CD4-positive, CD25-positive, alpha-beta regulatory T cell (primary cell): ENCODE measurements at regions not wholly inside any gene's neighbourhood (a gene's known extent, or its start where the extent isn't known, plus 50 kb on each side); places are given as distances from the start of the nearest gene placed in this dataset.

Experiments
- ATAC-seq, 2 donors: fragments of 150-1000 bp; cut with Tn5 transposase; one replicate each; pipeline ENCODE4 v1.10.0; 2021; ENCODE audit warnings: low read depth in 2 of 2, moderate number of reproducible peaks in 2 of 2, moderate library complexity in 1 of 2
- DNase-seq, 3 donors: peaks; one replicate each; pipeline versions ENCODE4 v3.0.0 to v3.0.0-alpha.2; 2012 to 2022; ENCODE audit warnings: mixed read lengths in 1 of 3
- H3K27ac ChIP-seq: one replicate; pipeline ENCODE4 v1.7.0; 2013; ENCODE audit warnings: mild to moderate bottlenecking, low read length; ENCODE audit not compliant: insufficient read depth, poor library complexity, severe bottlenecking
- H3K27me3 ChIP-seq: one replicate; pipeline ENCODE4 v1.7.0; 2013; ENCODE audit warnings: low read length; ENCODE audit not compliant: control insufficient read depth, insufficient read depth
- H3K36me3 ChIP-seq: one replicate; pipeline ENCODE4 v1.7.0; 2013; ENCODE audit warnings: mild to moderate bottlenecking, low read length, moderate library complexity; ENCODE audit not compliant: control insufficient read depth, insufficient read depth
- H3K4me1 ChIP-seq: 2 replicates; pipeline ENCODE4 v1.7.0; 2013; ENCODE audit warnings: mild to moderate bottlenecking, low read length; ENCODE audit not compliant: insufficient read depth, control insufficient read depth, poor library complexity, severe bottlenecking
- H3K4me3 ChIP-seq: one replicate; pipeline ENCODE4 v1.7.0; 2013; ENCODE audit warnings: low read depth, mild to moderate bottlenecking, low read length, moderate library complexity
- H3K9me3 ChIP-seq, 2 experiments: 1 replicate in 1 of 2; 2 replicates in 1 of 2; pipeline ENCODE4 v1.7.0; 2013; ENCODE audit warnings: low read length in 2 of 2, mild to moderate bottlenecking in 1 of 2, moderate library complexity in 1 of 2; ENCODE audit not compliant: control insufficient read depth in 2 of 2
- H3K27ac Mint-ChIP-seq, 3 donors: one replicate each; pipeline ENCODE4 v1.8.0; 2020 to 2022; ENCODE audit warnings: mild to moderate bottlenecking in 3 of 3, mixed read lengths in 3 of 3, moderate library complexity in 2 of 3
- H3K27me3 Mint-ChIP-seq: one replicate; pipeline ENCODE4 v1.8.0; 2022; ENCODE audit warnings: mild to moderate bottlenecking, mixed read lengths
- H3K36me3 Mint-ChIP-seq: one replicate; pipeline ENCODE4 v1.8.0; 2020; ENCODE audit warnings: mixed read lengths
- H3K4me1 Mint-ChIP-seq, 4 donors: one replicate each; pipeline ENCODE4 v1.8.0; 2020 to 2022; ENCODE audit warnings: mixed read lengths in 4 of 4, mild to moderate bottlenecking in 1 of 4
- H3K4me3 Mint-ChIP-seq, 4 donors: one replicate each; pipeline ENCODE4 v1.8.0; 2020 to 2022; ENCODE audit warnings: mild to moderate bottlenecking in 4 of 4, mixed read lengths in 4 of 4, moderate library complexity in 3 of 4
- H3K9me3 Mint-ChIP-seq, 7 donors: one replicate each; pipeline ENCODE4 v1.8.0; 2020 to 2022; ENCODE audit warnings: mixed read lengths in 7 of 7, mild to moderate bottlenecking in 3 of 7, moderate library complexity in 2 of 7

GRCh38 chr2:5869936-5870335, 177.8 kb downstream of the SOX11 start:
- DNase-seq (no peak), ATAC-seq (no peak)
- Histone ChIP-seq H3K27ac (no peak overlapping the region), H3K9me3 (no peaks in the 10 kb centered on the region), H3K36me3 (no peaks in the 10 kb centered on the region), H3K4me3 (no peak overlapping the region), H3K4me1 (no peaks in the 10 kb centered on the region), H3K27me3 (no peaks in the 10 kb centered on the region)
- no peak overlapping the region for H3K27ac Mint-ChIP-seq
- no peak overlapping the region for H3K4me3 Mint-ChIP-seq
- H3K27me3 Mint-ChIP-seq = no peaks in the 10 kb centered on the region
- H3K4me1 Mint-ChIP-seq = no peaks in the 10 kb centered on the region
- H3K36me3 Mint-ChIP-seq = no peaks in the 10 kb centered on the region
- H3K9me3 Mint-ChIP-seq = peaks cover 0 to 13% (median 9%) of the 10 kb centered on the region in 7 donors

GRCh38 chr2:5877360-5877759, 185.2 kb downstream of the SOX11 start:
- no peaks in the 10 kb centered on the region for H3K36me3 Mint-ChIP-seq

GRCh38 chr2:5885451-5886173, 193.4 kb downstream of the SOX11 start:
- no peak overlapping the region for H3K27ac ChIP-seq
- no peaks in the 10 kb centered on the region for H3K9me3 ChIP-seq
- H3K36me3 ChIP-seq = no peaks in the 10 kb centered on the region
- Mint-ChIP-seq H3K36me3 (no peaks in the 10 kb centered on the region), H3K27ac (no peak overlapping the region), H3K4me1 (no peaks in the 10 kb centered on the region), H3K4me3 (no peak overlapping the region), H3K27me3 (no peaks in the 10 kb centered on the region), H3K9me3 (peaks cover 4 to 15% (median 8%) of the 10 kb centered on the region in 7 donors)
- H3K4me3 ChIP-seq = no peak overlapping the region
- H3K4me1 ChIP-seq = no peaks in the 10 kb centered on the region
- no peak for DNase-seq
- no peak for ATAC-seq
- no peaks in the 10 kb centered on the region for H3K27me3 ChIP-seq

More at GRCh38 chr2:5877360-5877759, 185.2 kb downstream of the SOX11 start:
- Histone ChIP-seq H3K27ac (no peak overlapping the region), H3K4me3 (no peak overlapping the region), H3K9me3 (no peaks in the 10 kb centered on the region), H3K4me1 (no peaks in the 10 kb centered on the region), H3K27me3 (no peaks in the 10 kb centered on the region), H3K36me3 (no peaks in the 10 kb centered on the region)
- Mint-ChIP-seq H3K27ac (no peak overlapping the region), H3K9me3 (peaks cover 0 to 14% (median 4%) of the 10 kb centered on the region in 7 donors), H3K4me1 (no peaks in the 10 kb centered on the region), H3K4me3 (no peak overlapping the region), H3K27me3 (no peaks in the 10 kb centered on the region)
- DNase-seq = no peak
- ATAC-seq = no peak

- no peak for DNase-seq
- no peak overlapping the region for H3K27ac ChIP-seq
- H3K36me3 ChIP-seq = no peaks in the 10 kb centered on the region
- Mint-ChIP-seq H3K36me3 (no peaks in the 10 kb centered on the region), H3K4me1 (no peaks in the 10 kb centered on the region), H3K9me3 (peaks cover 4 to 18% (median 8%) of the 10 kb centered on the region in 7 donors), H3K27ac (no peak overlapping the region), H3K4me3 (no peak overlapping the region), H3K27me3 (no peaks in the 10 kb centered on the region)
- ATAC-seq = no peak
- H3K27me3 ChIP-seq = no peaks in the 10 kb centered on the region
- H3K4me3 ChIP-seq = no peak overlapping the region
- no peaks in the 10 kb centered on the region for H3K4me1 ChIP-seq
- no peaks in the 10 kb centered on the region for H3K9me3 ChIP-seq
These were observed 194.3 kb downstream of the SOX11 start for GRCh38 chr2:5886462-5886861.

GRCh38 chr2:5888126-5888525, 195.9 kb downstream of the SOX11 start:
- Histone ChIP-seq H3K36me3 (no peaks in the 10 kb centered on the region), H3K4me1 (no peaks in the 10 kb centered on the region), H3K27me3 (no peaks in the 10 kb centered on the region), H3K4me3 (no peak overlapping the region), H3K27ac (no peak overlapping the region), H3K9me3 (no peaks in the 10 kb centered on the region)
- DNase-seq = no peak
- no peaks in the 10 kb centered on the region for H3K36me3 Mint-ChIP-seq
- H3K4me1 Mint-ChIP-seq = no peaks in the 10 kb centered on the region
- no peak overlapping the region for H3K27ac Mint-ChIP-seq
- ATAC-seq = no peak
- peaks cover 4 to 13% (median 5%) of the 10 kb centered on the region in 7 donors for H3K9me3 Mint-ChIP-seq
- no peak overlapping the region for H3K4me3 Mint-ChIP-seq
- H3K27me3 Mint-ChIP-seq = no peaks in the 10 kb centered on the region

GRCh38 chr2:5889519-5889918, 197.3 kb downstream of the SOX11 start:
- no peak overlapping the region for H3K4me3 Mint-ChIP-seq
- DNase-seq = no peak
- no peak overlapping the region for H3K27ac ChIP-seq
- no peaks in the 10 kb centered on the region for H3K9me3 ChIP-seq
- no peak overlapping the region for H3K4me3 ChIP-seq
- H3K27me3 ChIP-seq = no peaks in the 10 kb centered on the region
- H3K36me3 ChIP-seq = no peaks in the 10 kb centered on the region
- no peaks in the 10 kb centered on the region for H3K4me1 Mint-ChIP-seq
- no peaks in the 10 kb centered on the region for H3K4me1 ChIP-seq
- peaks cover 0 to 14% (median 5%) of the 10 kb centered on the region in 7 donors for H3K9me3 Mint-ChIP-seq
- H3K36me3 Mint-ChIP-seq = no peaks in the 10 kb centered on the region
- no peak overlapping the region for H3K27ac Mint-ChIP-seq
- no peaks in the 10 kb centered on the region for H3K27me3 Mint-ChIP-seq
- no peak for ATAC-seq

GRCh38 chr2:5894355-5894754, 202.2 kb downstream of the SOX11 start:
- no peaks in the 10 kb centered on the region for H3K36me3 Mint-ChIP-seq

GRCh38 chr2:5895284-5895683, 203.1 kb downstream of the SOX11 start:
- no peak for ATAC-seq
- Histone ChIP-seq H3K27ac (no peak overlapping the region), H3K9me3 (no peaks in the 10 kb centered on the region), H3K4me3 (no peak overlapping the region), H3K4me1 (no peaks in the 10 kb centered on the region), H3K27me3 (no peaks in the 10 kb centered on the region), H3K36me3 (no peaks in the 10 kb centered on the region)
- H3K4me3 Mint-ChIP-seq = no peak overlapping the region
- no peak overlapping the region for H3K27ac Mint-ChIP-seq
- no peaks in the 10 kb centered on the region for H3K36me3 Mint-ChIP-seq
- H3K9me3 Mint-ChIP-seq = peaks cover 0 to 18% (median 7%) of the 10 kb centered on the region in 7 donors
- H3K27me3 Mint-ChIP-seq = no peaks in the 10 kb centered on the region
- no peak for DNase-seq
- H3K4me1 Mint-ChIP-seq = no peaks in the 10 kb centered on the region

More at GRCh38 chr2:5894355-5894754, 202.2 kb downstream of the SOX11 start:
- Mint-ChIP-seq H3K27me3 (no peaks in the 10 kb centered on the region), H3K27ac (no peak overlapping the region), H3K4me1 (no peaks in the 10 kb centered on the region), H3K4me3 (no peak overlapping the region), H3K9me3 (peaks cover 0 to 21% (median 7%) of the 10 kb centered on the region in 7 donors)
- Histone ChIP-seq H3K9me3 (no peaks in the 10 kb centered on the region), H3K27ac (no peak overlapping the region), H3K27me3 (no peaks in the 10 kb centered on the region), H3K4me3 (no peak overlapping the region), H3K36me3 (no peaks in the 10 kb centered on the region), H3K4me1 (no peaks in the 10 kb centered on the region)
- DNase-seq (no peak), ATAC-seq (no peak)
